ENCODE measurements at regions not wholly inside any gene's neighbourhood (a gene's known extent, or its start where the extent isn't known, plus 50 kb on each side); places are given as distances from the start of the nearest gene placed in this dataset.

DNA sequence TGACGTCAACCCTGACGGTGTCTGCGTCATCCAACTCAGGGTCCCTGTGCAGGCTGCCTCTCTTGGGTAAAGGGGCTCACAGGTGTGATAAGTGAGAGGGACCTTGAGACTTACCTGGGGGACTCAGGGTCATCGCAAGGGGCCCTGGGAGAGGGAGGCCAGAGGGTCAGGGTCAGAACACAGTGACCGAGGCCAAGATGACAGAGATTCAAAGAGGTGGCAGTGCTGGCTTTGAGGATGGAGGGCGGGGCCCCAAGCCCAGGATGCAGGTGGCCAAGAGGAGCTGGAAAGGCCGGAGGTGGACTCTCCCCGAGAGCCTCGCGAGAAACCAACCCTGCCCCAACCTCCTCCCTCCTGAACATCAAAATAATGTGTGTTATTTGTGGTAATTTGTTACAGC is 165.2 kb upstream of the PPP2R2D start:
- no peak for DNase-seq (ENCODE audit: low spot score)

DNA sequence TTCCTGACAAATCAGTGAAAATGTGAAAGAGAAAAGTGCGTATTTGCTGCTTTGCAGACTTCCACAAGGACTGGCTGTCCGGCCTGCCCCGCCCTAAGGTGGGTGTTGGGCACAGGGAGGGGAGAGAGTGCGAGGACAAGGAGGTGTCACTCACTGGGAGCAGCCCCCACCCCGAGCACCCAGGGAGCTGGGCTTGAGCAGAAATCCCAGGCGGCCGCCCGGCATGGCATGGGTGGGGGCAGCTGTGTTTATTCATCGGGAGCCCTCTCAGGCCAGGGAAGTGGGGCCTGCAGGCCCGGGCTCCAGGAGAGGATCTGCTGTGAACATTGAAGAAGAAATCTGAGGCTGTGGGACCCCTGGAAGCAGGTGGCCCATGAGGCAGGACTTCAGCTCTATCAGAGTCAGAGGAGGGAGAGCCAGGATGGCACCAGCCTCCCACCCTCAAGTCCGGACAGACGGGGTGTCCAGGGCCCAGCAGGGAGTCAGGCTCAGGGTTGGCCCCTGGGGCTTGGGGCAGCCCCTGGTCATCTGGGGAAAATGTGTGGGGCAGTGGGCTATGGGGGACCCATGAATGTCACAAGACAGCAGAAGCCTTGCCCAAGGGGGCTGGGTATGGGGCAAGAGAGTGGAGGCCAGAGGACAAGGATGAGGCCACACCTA is 164.4 kb upstream of the PPP2R2D start:
- no peak for DNase-seq (ENCODE audit: low spot score)

DNA sequence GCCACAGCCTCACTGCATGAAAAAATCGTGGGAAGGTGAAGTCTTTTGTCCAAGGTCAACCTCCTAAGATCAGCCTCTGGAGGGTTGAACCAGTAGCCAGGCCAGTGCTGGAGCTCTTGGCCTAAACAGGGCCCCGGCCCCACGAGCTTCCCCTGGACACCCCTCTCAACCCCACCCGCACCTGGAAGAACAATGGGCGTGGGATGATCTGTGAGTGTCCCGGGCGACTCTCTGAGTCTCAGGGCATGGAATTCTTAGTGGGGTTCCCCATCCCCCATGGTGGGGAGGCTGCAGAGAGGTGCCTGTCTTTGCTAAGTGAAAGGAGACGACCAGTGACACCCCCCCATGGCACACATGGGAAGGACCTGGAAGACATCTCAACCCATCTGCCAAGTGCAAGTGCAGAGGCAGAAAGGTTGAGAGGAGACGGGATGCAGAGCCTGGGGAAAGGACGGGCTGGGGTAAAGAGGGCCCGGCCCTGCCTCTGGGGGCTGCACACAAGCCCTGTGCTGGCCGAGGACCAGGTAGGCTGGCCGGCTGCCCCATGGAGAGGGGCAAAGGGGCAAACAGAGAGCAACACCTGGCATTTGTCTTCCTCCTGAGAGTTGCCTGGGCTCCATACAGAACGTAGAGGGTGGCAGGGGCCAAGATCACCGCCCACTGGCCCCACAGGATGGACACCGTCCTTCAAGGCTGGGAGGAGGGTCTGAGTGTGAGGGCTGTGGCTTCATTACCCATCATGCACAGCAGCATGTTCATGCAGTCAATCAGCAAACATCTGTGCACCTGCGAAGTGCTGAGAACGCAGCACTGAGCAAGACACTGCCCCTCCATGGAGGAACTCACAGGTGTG is 163.0 kb upstream of the PPP2R2D start:
- no peak for DNase-seq (ENCODE audit: low spot score)

DNA sequence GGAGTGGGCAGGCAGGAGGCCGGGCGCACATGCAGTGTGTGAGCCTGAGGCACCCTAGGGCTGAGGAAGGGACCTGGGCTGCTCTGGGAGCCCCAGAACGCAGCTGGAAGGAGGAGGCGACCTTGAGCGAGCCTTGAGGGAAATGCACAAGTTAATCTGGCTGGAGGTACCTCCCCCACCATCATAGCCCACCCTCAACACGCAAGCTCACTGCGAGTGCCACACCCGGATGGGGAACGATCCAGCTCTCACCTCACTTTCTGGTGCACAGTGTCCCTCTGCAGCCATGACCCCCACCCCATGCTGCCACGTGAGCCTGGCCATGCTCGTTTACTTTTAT is 162.4 kb upstream of the PPP2R2D start:
- DNase-seq (ENCODE audit: low spot score), result no peak

DNA sequence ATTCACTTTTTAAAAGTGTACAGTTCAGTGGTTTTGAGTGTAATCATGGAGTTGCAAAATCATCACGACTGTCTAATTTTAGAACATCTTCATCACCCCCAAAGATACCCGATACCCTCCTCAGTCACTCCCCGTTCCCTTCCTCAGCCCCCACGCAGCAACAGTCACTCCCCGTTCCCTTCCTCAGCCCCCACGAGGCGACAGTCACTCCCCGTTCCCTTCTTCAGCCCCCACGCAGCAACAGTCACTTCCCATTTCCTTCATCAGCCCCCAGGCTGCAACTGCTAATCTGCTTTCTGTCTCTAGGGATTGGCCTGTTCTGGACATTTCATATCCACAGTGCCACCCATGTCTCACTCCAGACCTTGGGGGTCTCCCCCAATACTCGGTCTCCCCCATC is 161.6 kb upstream of the PPP2R2D start:
- no peak for DNase-seq (ENCODE audit: low spot score)

DNA sequence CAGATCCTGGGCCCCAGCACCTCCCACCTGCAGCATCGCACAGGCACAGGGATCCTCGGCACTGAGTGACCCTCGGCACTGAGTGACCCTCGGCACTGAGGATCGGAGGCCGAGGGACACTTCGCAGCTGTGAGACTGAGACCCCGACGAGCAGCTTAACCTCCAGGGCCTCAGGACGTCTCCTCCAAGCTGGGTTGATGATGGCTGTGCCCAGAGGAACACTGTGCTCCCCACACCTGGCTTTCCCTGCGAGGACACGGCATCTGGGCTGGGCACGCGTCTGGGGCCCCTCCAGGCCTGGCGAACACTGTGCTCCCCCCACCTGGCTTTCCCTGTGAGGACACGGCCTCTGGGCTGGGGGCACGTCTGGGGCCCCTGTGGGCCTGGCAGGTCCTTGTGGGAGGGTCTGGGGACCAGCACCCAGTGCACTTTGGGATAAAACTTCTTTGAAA is 158.3 kb upstream of the PPP2R2D start:
- DNase-seq (ENCODE audit: low spot score), result no peak

DNA sequence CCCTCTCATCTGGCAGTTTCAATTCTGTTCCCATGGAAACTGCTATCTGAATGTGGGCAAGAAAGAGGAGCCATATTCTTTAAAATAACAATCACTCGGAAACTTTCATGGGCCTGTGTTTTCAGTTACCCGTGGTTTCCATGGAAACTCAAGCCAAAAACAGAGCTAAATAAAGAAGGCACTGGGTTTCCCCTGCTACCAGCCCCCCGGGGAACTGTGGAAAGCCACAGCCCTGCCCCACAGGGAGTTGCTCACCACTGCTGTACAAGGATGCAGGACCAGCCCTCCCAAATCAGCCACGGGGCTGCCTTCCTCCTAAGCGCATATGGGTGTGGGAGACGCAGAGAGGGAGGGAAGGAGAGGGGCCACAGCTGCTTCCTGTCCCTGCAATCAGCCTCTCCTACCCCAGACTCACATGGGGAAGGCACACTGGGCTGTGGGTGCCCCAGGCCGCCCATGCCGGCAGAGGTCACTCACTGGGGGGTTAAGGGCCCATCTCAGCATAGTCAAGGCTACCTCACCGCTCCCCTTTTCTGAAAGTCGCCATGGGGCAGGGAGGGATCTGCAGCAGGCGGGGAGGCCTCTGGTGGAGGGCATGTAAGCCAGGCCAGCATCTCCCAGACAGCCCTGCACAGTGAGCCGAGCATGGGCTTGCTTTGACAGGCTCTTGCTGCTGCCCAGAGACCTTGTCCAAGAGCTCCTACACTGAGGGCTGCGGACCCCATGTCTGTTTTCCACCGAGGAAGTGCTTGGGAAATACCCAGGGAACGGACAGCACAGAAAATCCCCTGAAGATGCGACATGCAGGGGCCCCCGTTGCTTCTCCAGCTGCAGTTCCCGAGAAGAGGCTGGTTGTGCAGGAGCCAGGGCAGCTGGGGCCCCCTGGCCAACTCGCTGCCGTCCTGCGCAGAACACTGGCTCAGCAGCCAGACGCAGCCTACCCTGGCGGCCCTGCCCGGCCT is 157.3 kb upstream of the PPP2R2D start:
- DNase-seq (ENCODE audit: low spot score), result no peak

DNA sequence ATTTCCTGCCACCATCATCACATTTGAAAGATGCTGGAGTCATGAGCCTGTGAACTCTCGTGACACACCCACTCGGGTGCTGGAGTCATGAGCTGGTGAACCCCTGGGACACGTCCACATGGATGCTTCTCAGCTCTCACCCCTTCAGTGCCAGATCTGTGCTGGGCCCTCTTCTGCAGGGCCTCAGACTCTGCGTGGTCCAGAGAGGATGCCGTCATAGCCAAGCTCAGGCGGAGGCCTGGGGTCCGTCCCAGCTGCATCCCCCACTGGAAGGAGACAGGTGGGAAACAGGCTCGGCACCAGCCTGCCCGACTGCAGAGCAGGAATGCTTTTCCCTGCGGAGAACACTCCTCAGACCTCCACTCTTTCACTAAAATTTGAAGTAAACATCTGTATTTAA is 156.5 kb upstream of the PPP2R2D start:
- no peak for DNase-seq (ENCODE audit: low spot score)

DNA sequence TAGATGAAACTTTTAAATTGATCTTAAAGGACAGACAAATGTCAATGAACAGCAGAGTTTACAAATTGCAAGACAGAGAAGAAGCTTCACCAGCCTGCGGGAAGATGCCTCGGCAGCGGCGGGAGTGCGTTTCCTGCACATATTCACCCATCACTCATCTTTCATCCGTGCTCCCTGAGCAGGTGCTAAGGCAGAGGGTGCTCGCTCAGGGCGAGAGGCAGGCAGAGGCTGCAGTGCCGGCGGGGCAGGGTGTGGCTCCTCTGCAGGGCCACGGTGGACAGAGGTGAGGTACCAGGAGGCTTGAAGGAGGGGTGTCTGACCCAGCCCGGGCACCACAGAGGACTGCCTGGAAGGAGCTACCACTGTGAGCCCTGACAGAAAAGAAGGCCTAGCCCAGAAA is 155.2 kb upstream of the PPP2R2D start:
- DNase-seq (ENCODE audit: low spot score), result no peak

DNA sequence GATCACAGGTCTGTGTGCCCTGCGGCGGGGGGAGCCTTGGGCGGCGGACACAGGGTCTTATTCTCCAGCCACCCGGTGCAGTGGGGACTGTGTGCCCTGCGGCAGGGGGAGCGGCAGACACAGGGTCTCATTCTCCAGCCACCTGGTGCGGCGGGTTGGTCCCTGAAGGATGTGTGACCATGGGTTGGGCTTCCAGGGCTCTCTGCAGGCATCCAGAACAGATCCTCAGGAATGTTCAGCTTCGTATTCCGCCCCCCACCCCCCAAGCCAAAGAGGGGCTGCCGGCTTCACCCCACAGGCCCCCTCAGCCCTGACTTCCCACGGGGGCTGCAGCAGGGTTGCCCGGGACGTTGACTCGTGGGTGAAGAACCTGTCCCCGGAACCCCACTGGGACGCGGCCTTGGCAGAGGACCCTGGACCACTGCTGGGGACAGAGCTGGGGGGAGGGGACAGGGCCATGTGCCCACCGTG is 154.5 kb upstream of the PPP2R2D start:
- DNase-seq (ENCODE audit: low spot score), result no peak

DNA sequence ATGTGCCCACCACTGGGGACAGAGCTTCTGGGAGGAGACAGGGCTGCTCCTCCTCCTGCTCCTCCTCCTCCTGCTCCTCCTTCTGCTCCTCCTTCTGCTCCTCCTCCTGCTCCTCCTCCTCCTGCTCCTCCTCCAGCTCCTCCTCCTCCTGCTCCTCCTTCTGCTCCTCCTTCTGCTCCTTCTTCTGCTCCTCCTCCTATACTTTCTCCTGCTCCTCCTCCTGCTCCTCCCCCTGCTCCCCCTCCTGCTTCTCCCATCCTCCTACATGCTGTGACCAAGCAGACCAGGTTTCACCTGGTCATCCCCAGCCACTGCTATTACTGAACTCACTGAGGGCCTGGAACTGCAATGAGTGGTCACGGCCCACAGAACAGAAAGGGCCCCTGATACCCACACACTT is 154.0 kb upstream of the PPP2R2D start:
- no peak for DNase-seq (ENCODE audit: low spot score)

DNA sequence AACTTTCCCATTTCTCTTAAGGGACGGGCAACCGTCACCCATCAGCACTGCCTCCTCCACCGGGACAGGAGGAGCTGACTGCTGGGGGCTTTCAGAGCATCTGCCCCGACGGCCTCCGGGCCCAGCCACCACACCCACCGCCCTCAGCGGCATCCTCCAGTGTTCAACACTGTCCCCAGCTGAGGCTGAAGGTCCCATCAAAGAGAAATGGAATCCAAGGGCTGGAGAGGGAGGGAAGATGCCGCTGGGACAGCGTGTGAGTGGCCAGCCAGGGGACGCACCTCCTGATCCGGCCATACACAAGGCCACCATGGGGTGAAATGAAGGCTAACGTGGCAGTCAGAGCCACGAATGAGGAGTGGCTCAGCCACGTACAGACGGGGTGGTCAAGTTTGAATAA is 153.6 kb upstream of the PPP2R2D start:
- no peak for DNase-seq (ENCODE audit: low spot score)

DNA sequence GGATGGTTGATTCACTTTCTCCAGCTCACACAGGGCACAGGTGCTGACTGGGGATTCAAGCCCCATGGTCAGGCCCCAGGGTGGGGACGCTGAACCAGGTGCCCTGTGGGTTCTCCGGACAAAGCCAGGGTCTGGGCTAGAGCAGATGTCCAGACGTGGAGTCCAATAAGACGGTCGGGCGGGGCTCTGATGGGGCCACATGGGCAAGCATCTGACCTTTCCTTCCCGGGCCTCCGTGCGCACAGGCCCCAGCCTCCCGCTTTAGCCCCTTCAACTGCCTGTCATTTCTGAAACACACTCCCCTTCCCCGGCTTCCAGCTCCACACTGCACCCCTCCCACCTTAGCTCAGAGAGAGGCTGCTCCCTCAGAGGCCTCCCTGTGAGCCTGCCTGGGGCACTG is 153.0 kb upstream of the PPP2R2D start:
- DNase-seq (ENCODE audit: low spot score), result no peak

DNA sequence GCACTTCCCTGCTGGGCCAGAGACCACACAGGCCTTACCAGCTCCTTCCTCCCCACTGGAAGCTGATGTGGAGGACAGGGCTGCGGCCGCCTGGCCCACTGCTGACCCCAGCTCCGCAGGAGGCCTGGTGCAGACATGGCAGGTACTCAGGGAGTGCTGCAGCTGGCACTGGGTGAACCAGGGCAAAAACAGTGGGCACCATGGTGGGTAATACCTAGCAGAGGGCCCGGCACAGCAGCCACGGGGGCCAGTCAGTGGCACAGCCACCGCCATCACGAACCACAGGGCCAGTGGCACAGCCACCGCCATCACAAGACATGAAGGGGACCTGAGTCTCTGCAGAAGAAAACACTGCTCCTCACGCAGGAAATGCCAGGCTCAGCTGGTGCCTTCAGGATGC is 152.6 kb upstream of the PPP2R2D start:
- DNase-seq (ENCODE audit: low spot score), result no peak

DNA sequence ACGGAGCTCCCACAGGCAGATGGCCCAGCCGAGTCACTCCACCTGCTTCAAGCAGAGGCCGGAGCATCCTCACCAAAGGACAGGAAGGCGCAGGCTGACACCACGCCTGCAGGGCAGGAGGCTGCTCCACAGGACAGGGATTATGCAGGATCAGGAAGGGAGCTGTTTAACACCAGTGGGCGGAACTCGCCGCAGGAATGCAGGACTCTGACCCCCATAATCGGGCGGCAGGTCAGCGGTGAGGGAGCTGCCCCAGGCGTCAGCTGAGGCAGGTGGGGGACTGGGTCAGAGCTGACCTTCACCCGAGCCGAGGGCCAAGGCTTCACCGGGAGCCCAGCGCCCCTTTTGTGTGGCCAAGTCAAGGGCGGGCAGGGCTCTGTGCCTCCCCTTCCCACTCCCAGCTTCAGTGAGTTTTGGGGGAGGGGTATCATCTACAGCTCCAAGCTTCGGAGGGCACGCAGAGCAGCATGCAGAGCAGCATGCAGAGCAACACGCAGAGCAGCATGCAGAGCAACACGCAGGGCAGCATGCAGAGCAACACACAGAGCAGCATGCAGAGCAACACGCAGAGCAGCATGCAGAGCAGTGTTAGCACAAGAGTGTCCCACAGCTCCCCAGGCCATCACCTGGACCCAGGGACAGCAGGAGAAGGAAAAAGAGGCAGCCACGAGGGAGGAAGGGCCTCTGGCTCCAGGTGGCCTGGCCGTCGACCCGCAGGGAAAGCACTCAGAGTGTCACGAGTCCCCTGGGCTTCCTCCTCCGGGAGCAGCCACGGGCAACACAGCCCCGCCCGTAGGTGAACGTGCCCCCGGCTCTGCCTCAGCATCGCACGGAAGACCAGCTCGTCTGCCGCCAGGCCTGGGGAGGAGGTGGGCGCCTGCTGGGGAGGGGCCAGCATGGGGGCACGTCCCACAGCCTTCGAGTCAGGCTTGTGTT is 151.7 kb upstream of the PPP2R2D start:
- DNase-seq (ENCODE audit: low spot score), result no peak

DNA sequence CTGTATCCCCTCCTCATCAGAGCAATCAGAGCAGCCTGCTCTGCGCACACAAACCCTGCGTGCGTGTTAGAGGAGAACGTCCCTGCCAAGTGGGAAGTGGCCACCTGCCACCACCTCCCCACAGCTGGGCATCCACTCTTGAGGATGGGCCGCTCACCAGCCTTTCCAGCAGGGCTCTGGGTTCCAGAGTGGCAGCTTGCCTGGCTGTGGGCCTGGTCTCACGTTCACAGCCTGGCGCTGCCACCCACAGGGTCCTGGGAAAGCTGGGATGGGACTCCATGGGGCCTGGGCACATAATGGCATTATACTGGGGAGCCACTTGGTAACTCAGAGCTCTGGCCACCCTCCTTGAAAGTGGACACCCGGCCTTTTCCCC is 151.1 kb upstream of the PPP2R2D start:
- no peak for DNase-seq (ENCODE audit: low spot score)

DNA sequence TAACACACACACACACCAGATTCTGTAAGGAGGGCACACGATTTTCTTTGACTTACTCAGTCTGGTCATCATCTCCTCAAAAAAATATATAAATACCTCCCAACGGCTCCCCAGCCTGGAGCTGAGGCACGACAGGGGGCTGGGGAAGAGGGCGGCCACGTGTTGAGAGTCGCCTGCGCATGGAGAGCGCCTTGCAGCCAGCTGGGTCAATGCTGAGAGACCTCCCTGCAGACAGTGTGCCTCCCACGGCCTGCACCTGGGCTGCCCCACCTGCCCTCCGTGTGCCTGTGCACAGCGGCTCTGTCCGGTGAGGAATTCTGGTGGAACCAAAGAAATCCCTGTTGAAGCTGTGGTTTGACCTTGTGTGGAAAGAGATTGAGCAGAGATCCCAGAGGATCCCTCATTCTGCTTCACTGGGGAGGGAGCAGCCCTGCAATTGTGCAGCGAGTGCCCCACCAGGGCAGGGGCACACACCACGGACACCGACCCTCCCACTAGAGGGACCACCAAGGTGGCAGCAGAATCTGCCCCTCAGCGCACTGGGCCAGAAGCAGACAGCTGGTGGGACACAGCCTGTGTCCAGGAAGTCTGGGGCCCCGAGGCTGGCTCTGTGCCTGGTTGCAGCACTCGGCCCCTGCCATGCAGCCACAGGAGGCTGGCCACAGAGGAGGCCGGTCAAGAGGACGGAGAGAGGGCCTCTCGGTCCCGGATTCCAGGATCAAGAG is 150.5 kb upstream of the PPP2R2D start:
- DNase-seq (ENCODE audit: low spot score), result no peak

DNA sequence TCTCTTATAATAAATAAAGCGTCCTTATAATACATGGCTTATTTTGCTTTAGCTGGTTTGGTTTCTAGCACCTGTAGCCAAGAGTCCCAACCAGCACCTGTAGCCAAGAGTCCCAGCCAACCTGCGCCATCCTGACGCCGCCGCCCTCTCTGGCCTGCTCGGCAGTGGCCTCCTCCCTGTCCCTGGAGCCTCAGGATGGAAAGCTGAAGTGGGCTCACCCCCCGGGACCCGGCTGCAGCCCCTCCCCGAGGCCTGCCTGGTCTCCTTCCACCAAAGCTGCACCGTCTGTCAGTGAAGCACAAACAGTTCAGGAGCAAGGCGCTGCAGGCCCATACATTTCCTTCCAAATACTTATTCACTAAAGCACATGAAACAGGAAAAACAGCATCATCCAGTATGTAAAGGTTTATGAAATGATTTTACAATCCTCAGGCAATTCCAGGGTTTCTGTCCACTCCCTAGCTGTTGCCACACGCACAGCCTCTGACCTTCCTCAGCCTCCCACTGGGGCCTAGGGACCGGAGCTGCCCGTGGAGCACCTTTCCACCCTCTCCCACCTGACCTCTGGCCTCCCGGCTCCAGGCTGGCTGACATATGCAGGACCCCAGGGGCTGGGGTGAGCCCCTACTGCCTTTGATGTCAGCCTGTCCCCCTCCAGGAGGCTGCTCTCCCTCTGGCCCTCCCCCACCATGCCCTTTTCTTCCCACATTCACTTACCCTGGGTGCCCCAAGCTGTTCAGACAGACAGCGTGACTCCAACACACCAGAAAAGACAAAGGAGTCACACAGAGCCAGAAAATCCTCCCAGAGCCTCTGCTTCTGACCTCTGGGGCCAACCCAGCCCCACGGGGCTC is 149.6 kb upstream of the PPP2R2D start:
- no peak for DNase-seq (ENCODE audit: low spot score)

DNA sequence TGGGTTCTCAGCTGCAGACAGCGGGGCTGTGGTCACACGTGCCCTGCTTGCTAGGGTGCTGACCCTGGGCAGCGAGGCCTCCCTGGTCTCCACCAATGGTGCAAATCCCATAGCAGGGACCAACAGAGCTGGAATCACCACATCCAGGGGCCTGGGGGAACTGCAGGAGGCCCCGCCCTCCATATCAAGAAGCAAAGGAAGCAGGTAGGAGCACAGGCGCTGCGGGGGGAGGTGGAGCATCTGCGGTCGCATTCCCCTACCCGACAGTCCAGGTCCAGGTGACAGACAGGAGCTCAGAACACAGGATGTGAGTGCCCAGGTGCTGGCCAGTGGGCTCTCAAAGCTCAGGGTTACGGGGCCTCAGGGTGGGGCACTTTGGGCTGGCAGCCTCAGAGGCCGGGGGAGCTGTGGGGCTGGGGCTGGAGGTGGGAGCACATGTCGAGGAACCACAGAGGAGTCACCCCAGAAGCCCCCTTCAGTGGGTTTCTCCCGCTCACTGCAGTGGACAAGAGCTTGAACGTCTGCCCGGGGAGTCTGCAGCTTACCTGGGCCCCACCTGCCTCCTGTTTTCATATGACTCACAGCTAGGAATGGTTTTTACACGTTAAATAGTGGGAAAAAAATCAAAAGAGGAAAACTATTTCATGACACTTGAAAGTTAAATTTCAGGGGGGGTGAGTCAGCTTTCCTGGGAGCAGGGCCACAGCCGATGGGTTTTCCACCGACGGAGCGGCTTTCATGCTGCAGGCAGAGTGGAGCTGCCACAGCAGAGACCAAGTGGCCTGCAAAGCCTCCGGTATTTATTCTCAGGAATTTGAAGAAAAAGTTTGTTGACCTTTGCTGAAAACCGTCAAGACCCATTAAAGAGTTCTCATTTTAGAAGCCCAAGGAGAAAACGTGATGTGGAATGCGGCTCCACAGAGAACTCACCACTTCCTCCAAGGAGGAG is 148.7 kb upstream of the PPP2R2D start:
- no peak for DNase-seq (ENCODE audit: low spot score)
